ENCODE measurements at regions not wholly inside any gene's neighbourhood (a gene's known extent, or its start where the extent isn't known, plus 50 kb on each side); places are given as distances from the start of the nearest gene placed in this dataset.

DNA sequence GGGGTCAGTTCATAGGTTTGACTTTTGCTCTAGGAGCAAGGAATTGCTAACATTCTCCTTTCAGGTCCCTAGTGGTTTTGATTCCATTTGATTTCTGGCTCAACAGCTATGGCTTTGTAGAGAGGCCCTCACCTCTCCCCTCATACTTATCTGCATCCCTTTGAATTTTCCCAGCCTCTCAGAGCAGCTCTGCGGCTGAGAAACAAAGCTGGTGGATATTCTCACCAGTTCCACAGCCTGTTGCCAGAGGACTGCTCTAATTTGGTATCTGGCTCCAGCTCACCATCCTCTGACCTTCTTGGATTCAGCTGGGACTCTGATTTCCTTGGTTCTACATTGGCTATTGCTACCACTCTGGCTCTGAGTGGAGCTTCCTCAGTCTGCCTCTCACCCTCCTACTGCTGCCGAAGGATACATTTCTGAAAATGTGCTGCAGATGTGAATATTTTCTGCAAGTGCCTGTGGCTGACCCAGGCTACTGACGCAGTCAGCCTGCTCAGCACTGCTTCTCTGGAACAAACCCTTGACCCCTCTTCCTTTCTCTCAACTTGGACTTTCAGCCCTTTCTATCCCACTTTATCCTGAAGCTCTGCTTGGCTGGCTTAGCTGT, 110.9 kb upstream of the ENPEP start:
- TF ChIP-seq, protein P1, sequence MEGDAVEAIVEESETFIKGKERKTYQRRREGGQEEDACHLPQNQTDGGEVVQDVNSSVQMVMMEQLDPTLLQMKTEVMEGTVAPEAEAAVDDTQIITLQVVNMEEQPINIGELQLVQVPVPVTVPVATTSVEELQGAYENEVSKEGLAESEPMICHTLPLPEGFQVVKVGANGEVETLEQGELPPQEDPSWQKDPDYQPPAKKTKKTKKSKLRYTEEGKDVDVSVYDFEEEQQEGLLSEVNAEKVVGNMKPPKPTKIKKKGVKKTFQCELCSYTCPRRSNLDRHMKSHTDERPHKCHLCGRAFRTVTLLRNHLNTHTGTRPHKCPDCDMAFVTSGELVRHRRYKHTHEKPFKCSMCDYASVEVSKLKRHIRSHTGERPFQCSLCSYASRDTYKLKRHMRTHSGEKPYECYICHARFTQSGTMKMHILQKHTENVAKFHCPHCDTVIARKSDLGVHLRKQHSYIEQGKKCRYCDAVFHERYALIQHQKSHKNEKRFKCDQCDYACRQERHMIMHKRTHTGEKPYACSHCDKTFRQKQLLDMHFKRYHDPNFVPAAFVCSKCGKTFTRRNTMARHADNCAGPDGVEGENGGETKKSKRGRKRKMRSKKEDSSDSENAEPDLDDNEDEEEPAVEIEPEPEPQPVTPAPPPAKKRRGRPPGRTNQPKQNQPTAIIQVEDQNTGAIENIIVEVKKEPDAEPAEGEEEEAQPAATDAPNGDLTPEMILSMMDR (IDR thresholded peaks at IDR 0.05) = no peak
- no peak for TF ChIP-seq POLR2AphosphoS5 (IDR thresholded peaks at IDR 0.05)
